GM12878 (cell line): ENCODE measurements at regions not wholly inside any gene's neighbourhood (a gene's known extent, or its start where the extent isn't known, plus 50 kb on each side); places are given as distances from the start of the nearest gene placed in this dataset.

Source experiments
- CEBPB ChIP-seq, 2 experiments: fragments of 150-350 bp in 1 of 2; IDR thresholded peaks; 2 replicates each; pipeline ENCODE4 v1.6.1; 2012 to 2014; ENCODE audit warnings: low read depth in 2 of 2, low read length in 2 of 2, borderline replicate concordance in 1 of 2, inconsistent platforms in 1 of 2
- CTCF ChIP-seq, 3 experiments: IDR thresholded peaks in 2 of 3; conservative IDR thresholded peaks in 1 of 3; 2 replicates each; pipeline ENCODE4 v1.5.1; 2011; ENCODE audit warnings: low read depth in 3 of 3, low read length in 3 of 3, mild to moderate bottlenecking in 3 of 3, control low read depth in 2 of 3, moderate library complexity in 2 of 3, inconsistent platforms in 1 of 3, mixed read lengths in 1 of 3; ENCODE audit not compliant: control insufficient read depth in 2 of 3, insufficient read depth in 1 of 3; ENCODE audit errors: extremely low read depth in 1 of 3
- GABPA ChIP-seq: IDR thresholded peaks from 2 replicates; pipeline ENCODE4 v1.6.1; 2014; ENCODE audit warnings: antibody characterized with exemption, low read depth, mild to moderate bottlenecking, inconsistent platforms
- MYC ChIP-seq: IDR thresholded peaks from 2 replicates; pipeline ENCODE4 v1.6.1; 2011; ENCODE audit warnings: mild to moderate bottlenecking, low read length, moderate library complexity, inconsistent platforms; ENCODE audit not compliant: insufficient read depth, insufficient replicate concordance, insufficient read length, severe bottlenecking
- NFIC ChIP-seq: IDR thresholded peaks from 2 replicates; pipeline ENCODE4 v1.6.1; 2012; ENCODE audit warnings: low read depth, mild to moderate bottlenecking, inconsistent platforms, low read length, moderate library complexity
- POLR2AphosphoS5 ChIP-seq: IDR thresholded peaks from 2 replicates; pipeline ENCODE4 v1.6.1; 2011; ENCODE audit warnings: mild to moderate bottlenecking, low read length, inconsistent platforms
- SKIL ChIP-seq: fragments of 450-650 bp; IDR thresholded peaks from 2 replicates; pipeline ENCODE4 v1.6.1; 2017; ENCODE audit warnings: mild to moderate bottlenecking, low read depth, inconsistent platforms; ENCODE audit not compliant: poor library complexity, severe bottlenecking
- SREBF2 ChIP-seq: IDR thresholded peaks from 2 replicates; pipeline ENCODE4 v1.6.1; 2012; ENCODE audit warnings: mild to moderate bottlenecking, low read length
- WRNIP1 ChIP-seq: IDR thresholded peaks from 2 replicates; pipeline ENCODE4 v1.6.1; 2011; ENCODE audit warnings: low read depth, low read length, improper control_type of control experiment, borderline replicate concordance

GRCh38 chr17:72064606-72065193 lies 56.1 kb upstream of the SOX9 start:
- no peak for TF ChIP-seq SKIL
- TF ChIP-seq NFIC, result no peak
- no peak for TF ChIP-seq SREBF2
- TF ChIP-seq GABPA, result no peak
- TF ChIP-seq POLR2AphosphoS5, result no peak
- TF ChIP-seq CEBPB (IDR thresholded peaks at IDR 0.05; ENCODE audit: borderline replicate concordance in 1 of 2, low read depth in 2 of 2, low read length in 2 of 2), result no peak
- no peak for TF ChIP-seq MYC
- no peak for TF ChIP-seq CTCF (IDR thresholded peaks at IDR 0.05 in 2 of 3, conservative IDR thresholded peaks at IDR 0.05 in 1 of 3; ENCODE audit: control insufficient read depth in 2 of 3, extremely low read depth in 1 of 3, insufficient read depth in 1 of 3, low read depth in 3 of 3, low read length in 3 of 3)
- TF ChIP-seq WRNIP1, result no peak
